Brain microvascular endothelial cell (primary cell): ENCODE measurements at regions not wholly inside any gene's neighbourhood (a gene's known extent, or its start where the extent isn't known, plus 50 kb on each side); places are given as distances from the start of the nearest gene placed in this dataset.
A peak's percentile ranks its signal among the peaks of the same experiment; 100 is the strongest.

Source experiments
- DNase-seq: peaks from one replicate; pipeline ENCODE4 v3.0.0-alpha.2; 2020
- H3K27ac ChIP-seq: fragments of 250-450 bp; sonication (Bioruptor Pico); 2 replicates; pipeline ENCODE4 v1.5.1; 2020; ENCODE audit warnings: mild to moderate bottlenecking, moderate library complexity
- H3K27me3 ChIP-seq: fragments of 250-450 bp; sonication (Bioruptor Pico); replicated peaks from 2 replicates; pipeline ENCODE4 v1.5.1; 2020; ENCODE audit warnings: mild to moderate bottlenecking
- H3K36me3 ChIP-seq: fragments of 250-450 bp; sonication (Bioruptor Pico); replicated peaks from 2 replicates; pipeline ENCODE4 v1.5.1; 2020; ENCODE audit warnings: mild to moderate bottlenecking
- H3K4me3 ChIP-seq: 2 replicates; pipeline ENCODE4 v1.5.1; 2011; ENCODE audit warnings: low read depth, mild to moderate bottlenecking, control low read depth, low read length, moderate library complexity
- CTCF ChIP-seq: IDR thresholded peaks from 2 replicates; pipeline ENCODE4 v1.5.1; 2011; ENCODE audit warnings: low read depth, mild to moderate bottlenecking, moderate library complexity, low read length, control low read depth, inconsistent platforms; ENCODE audit errors: missing control alignments
- in situ Hi-C: cut with HindIII; loops from 2 replicates; pipeline ENCODE4 v1.10.0; 2017; ENCODE audit warnings: low sequenced_read_pairs, low pct_ligation_motif_present

GRCh38 chr3:151639418-151639740 is 94.3 kb upstream of the AADACL2 start:
- no peak overlapping the region for H3K4me3 ChIP-seq
- no peaks in the 10 kb centered on the region for H3K27me3 ChIP-seq
- no peaks in the 10 kb centered on the region for H3K36me3 ChIP-seq
- no peak overlapping the region for H3K27ac ChIP-seq
- no peak for TF ChIP-seq CTCF
- in situ Hi-C loops: no loop called here
- no peak for DNase-seq

- Histone ChIP-seq H3K27ac (no peak overlapping the region), H3K36me3 (no peaks in the 10 kb centered on the region), H3K27me3 (no peaks in the 10 kb centered on the region), H3K4me3 (no peak overlapping the region)
- DNase-seq: no peak
- no peak for TF ChIP-seq CTCF
- in situ Hi-C loops: no loop called here
Observed at GRCh38 chr3:151638555-151639417, 94.9 kb upstream of the AADACL2 start.

- in situ Hi-C loops: no loop called here
- Histone ChIP-seq H3K27ac (no peak overlapping the region), H3K36me3 (no peaks in the 10 kb centered on the region), H3K27me3 (no peaks in the 10 kb centered on the region), H3K4me3 (no peak overlapping the region)
- no peak for DNase-seq
- no peak for TF ChIP-seq CTCF
Observed at GRCh38 chr3:151635905-151636304, 97.8 kb upstream of the AADACL2 start.

GRCh38 chr3:151631946-151632345 is 101.8 kb upstream of the AADACL2 start:
- TF ChIP-seq CTCF: no peak
- in situ Hi-C loops: no loop called here
- H3K27me3 ChIP-seq: no peaks in the 10 kb centered on the region
- no peak for DNase-seq
- no peak overlapping the region for H3K27ac ChIP-seq
- H3K36me3 ChIP-seq: no peaks in the 10 kb centered on the region
- no peak overlapping the region for H3K4me3 ChIP-seq

GRCh38 chr3:151630938-151631441 is 102.7 kb upstream of the AADACL2 start:
- DNase-seq: peak; percentile 30
- Histone ChIP-seq H3K27me3 (no peaks in the 10 kb centered on the region), H3K4me3 (no peak overlapping the region), H3K36me3 (no peaks in the 10 kb centered on the region), H3K27ac (no peak overlapping the region)
- in situ Hi-C loops: no loop called here
- TF ChIP-seq CTCF: no peak

GRCh38 chr3:151630035-151630434 is 103.7 kb upstream of the AADACL2 start:
- Histone ChIP-seq H3K27me3 (no peaks in the 10 kb centered on the region), H3K36me3 (no peaks in the 10 kb centered on the region), H3K27ac (no peak overlapping the region), H3K4me3 (no peak overlapping the region)
- in situ Hi-C loops: no loop called here
- TF ChIP-seq CTCF: no peak
- no peak for DNase-seq
